ENCODE measurements at regions not wholly inside any gene's neighbourhood (a gene's known extent, or its start where the extent isn't known, plus 50 kb on each side); places are given as distances from the start of the nearest gene placed in this dataset.

GRCh38 chr20:55678126-55678525, 327.2 kb downstream of the CBLN4 start:
- no peak for TF ChIP-seq ZBTB7A (IDR thresholded peaks at IDR 0.05; ENCODE audit: low read depth)
- TF ChIP-seq TCF12 (IDR thresholded peaks at IDR 0.05; ENCODE audit: low read depth), result no peak
- TF ChIP-seq, protein P1, sequence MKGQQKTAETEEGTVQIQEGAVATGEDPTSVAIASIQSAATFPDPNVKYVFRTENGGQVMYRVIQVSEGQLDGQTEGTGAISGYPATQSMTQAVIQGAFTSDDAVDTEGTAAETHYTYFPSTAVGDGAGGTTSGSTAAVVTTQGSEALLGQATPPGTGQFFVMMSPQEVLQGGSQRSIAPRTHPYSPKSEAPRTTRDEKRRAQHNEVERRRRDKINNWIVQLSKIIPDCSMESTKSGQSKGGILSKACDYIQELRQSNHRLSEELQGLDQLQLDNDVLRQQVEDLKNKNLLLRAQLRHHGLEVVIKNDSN (IDR thresholded peaks at IDR 0.05), result no peak
- no peak for TF ChIP-seq YY1 (IDR thresholded peaks at IDR 0.05; ENCODE audit: low read depth)
- TF ChIP-seq, protein P2, sequence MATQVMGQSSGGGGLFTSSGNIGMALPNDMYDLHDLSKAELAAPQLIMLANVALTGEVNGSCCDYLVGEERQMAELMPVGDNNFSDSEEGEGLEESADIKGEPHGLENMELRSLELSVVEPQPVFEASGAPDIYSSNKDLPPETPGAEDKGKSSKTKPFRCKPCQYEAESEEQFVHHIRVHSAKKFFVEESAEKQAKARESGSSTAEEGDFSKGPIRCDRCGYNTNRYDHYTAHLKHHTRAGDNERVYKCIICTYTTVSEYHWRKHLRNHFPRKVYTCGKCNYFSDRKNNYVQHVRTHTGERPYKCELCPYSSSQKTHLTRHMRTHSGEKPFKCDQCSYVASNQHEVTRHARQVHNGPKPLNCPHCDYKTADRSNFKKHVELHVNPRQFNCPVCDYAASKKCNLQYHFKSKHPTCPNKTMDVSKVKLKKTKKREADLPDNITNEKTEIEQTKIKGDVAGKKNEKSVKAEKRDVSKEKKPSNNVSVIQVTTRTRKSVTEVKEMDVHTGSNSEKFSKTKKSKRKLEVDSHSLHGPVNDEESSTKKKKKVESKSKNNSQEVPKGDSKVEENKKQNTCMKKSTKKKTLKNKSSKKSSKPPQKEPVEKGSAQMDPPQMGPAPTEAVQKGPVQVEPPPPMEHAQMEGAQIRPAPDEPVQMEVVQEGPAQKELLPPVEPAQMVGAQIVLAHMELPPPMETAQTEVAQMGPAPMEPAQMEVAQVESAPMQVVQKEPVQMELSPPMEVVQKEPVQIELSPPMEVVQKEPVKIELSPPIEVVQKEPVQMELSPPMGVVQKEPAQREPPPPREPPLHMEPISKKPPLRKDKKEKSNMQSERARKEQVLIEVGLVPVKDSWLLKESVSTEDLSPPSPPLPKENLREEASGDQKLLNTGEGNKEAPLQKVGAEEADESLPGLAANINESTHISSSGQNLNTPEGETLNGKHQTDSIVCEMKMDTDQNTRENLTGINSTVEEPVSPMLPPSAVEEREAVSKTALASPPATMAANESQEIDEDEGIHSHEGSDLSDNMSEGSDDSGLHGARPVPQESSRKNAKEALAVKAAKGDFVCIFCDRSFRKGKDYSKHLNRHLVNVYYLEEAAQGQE (IDR thresholded peaks at IDR 0.05; ENCODE audit: low read depth), result no peak
- TF ChIP-seq CREB1 (IDR thresholded peaks at IDR 0.05; ENCODE audit: low read depth), result no peak
- TF ChIP-seq CEBPB (IDR thresholded peaks at IDR 0.05), result no peak
- TF ChIP-seq FOXM1 (IDR thresholded peaks at IDR 0.05; ENCODE audit: borderline replicate concordance, low read depth), result no peak
- TF ChIP-seq RAD21 (IDR thresholded peaks at IDR 0.05; ENCODE audit: low read depth), result no peak
- TF ChIP-seq EGR1 (IDR thresholded peaks at IDR 0.05), result no peak
- TF ChIP-seq NFIC (IDR thresholded peaks at IDR 0.05), result no peak
- TF ChIP-seq TAF1 (IDR thresholded peaks at IDR 0.05; ENCODE audit: low read depth), result no peak

DNA sequence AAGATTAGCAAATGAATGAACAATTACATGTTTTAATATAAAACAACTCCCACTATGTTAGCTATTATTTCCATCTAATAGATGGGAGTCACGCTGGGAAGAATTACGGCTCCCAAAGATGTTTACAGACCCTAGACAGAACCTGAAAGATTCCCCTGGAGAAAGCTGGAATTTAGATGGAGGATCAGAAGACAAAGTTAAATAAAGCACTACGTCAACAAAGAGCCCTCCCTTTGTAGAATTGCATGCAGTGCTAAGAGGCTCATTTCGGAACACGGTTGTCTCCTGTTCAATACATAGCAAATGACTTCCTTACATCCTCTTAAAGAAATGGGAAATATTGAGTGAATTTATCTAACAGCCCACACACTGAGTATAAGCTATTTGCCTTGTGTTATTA, 328.3 kb downstream of the CBLN4 start:
- TF ChIP-seq ZBTB7A (IDR thresholded peaks at IDR 0.05; ENCODE audit: low read depth) (no peak), EGR1 (IDR thresholded peaks at IDR 0.05) (no peak), TCF12 (IDR thresholded peaks at IDR 0.05; ENCODE audit: low read depth) (no peak)

GRCh38 chr20:55676097-55676496, 329.2 kb downstream of the CBLN4 start:
- TF ChIP-seq, protein P2 (IDR thresholded peaks at IDR 0.05; ENCODE audit: low read depth), result no peak
- TF ChIP-seq, protein P1 (IDR thresholded peaks at IDR 0.05), result no peak
- no peak for TF ChIP-seq RAD21 (IDR thresholded peaks at IDR 0.05; ENCODE audit: low read depth)
- TF ChIP-seq NFIC (IDR thresholded peaks at IDR 0.05), result no peak

- no peak for TF ChIP-seq MAX (IDR thresholded peaks at IDR 0.05)
- no peak for TF ChIP-seq TEAD4 (IDR thresholded peaks at IDR 0.05)
- no peak for TF ChIP-seq ZBTB7A (IDR thresholded peaks at IDR 0.05; ENCODE audit: low read depth)
- TF ChIP-seq, protein P2 (IDR thresholded peaks at IDR 0.05; ENCODE audit: low read depth), result no peak
- no peak for TF ChIP-seq YY1 (IDR thresholded peaks at IDR 0.05; ENCODE audit: low read depth)
- TF ChIP-seq CEBPB (IDR thresholded peaks at IDR 0.05), result no peak
- TF ChIP-seq FOXM1 (IDR thresholded peaks at IDR 0.05; ENCODE audit: borderline replicate concordance, low read depth), result no peak
- TF ChIP-seq EP300 (IDR thresholded peaks at IDR 0.05; ENCODE audit: borderline replicate concordance), result no peak
- no peak for TF ChIP-seq EGR1 (IDR thresholded peaks at IDR 0.05)
- TF ChIP-seq CREB1 (IDR thresholded peaks at IDR 0.05; ENCODE audit: low read depth), result no peak
These were observed 336.7 kb downstream of the CBLN4 start for GRCh38 chr20:55668631-55669030.

DNA sequence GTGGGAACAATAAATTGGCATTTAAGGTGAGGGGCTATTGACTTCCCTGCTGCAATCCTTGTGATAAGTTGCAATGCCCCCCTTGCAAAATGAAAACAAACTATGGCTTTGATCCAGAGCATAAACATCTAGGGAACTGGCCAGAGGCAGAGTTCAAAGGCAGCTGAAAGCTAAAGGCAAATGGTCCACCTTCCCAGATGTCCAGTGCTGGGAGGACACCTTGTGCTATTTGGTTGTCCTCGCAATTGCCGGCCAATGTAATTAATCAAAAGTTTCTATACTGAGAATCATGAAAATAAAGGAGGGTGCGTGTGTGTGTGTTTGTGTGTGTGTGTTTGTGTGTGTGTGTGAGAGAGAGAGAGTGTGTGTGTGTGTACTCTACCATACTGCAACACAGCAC, 337.4 kb downstream of the CBLN4 start:
- no peak for TF ChIP-seq EGR1 (IDR thresholded peaks at IDR 0.05)
- TF ChIP-seq ZBTB7A (IDR thresholded peaks at IDR 0.05; ENCODE audit: low read depth), result no peak
- no peak for TF ChIP-seq EP300 (IDR thresholded peaks at IDR 0.05; ENCODE audit: borderline replicate concordance)
- no peak for TF ChIP-seq CREB1 (IDR thresholded peaks at IDR 0.05; ENCODE audit: low read depth)
- TF ChIP-seq MAX (IDR thresholded peaks at IDR 0.05), result no peak
- TF ChIP-seq FOXM1 (IDR thresholded peaks at IDR 0.05; ENCODE audit: borderline replicate concordance, low read depth), result no peak
- TF ChIP-seq, protein P1 (IDR thresholded peaks at IDR 0.05), result no peak
- no peak for TF ChIP-seq YY1 (IDR thresholded peaks at IDR 0.05; ENCODE audit: low read depth)
- no peak for TF ChIP-seq TAF1 (IDR thresholded peaks at IDR 0.05; ENCODE audit: low read depth)
- TF ChIP-seq, protein P2 (IDR thresholded peaks at IDR 0.05; ENCODE audit: low read depth), result no peak
- no peak for TF ChIP-seq NFIC (IDR thresholded peaks at IDR 0.05)
- no peak for TF ChIP-seq TCF12 (IDR thresholded peaks at IDR 0.05; ENCODE audit: low read depth)
- no peak for TF ChIP-seq RAD21 (IDR thresholded peaks at IDR 0.05; ENCODE audit: low read depth)
- TF ChIP-seq CEBPB (IDR thresholded peaks at IDR 0.05), result no peak
- no peak for TF ChIP-seq TEAD4 (IDR thresholded peaks at IDR 0.05)
